Natural killer cell (primary cell): ENCODE measurements at regions not wholly inside any gene's neighbourhood (a gene's known extent, or its start where the extent isn't known, plus 50 kb on each side); places are given as distances from the start of the nearest gene placed in this dataset.

Experiments used
- ATAC-seq, 3 donors: fragments of 150-1000 bp in 2 of 3; fragments of 200-7000 bp in 1 of 3; cut with Tn5 transposase; 1 replicate in 1 of 3; 2 replicates in 2 of 3; pipeline ENCODE4 v1.10.0; 2021; ENCODE audit warnings: mild to moderate bottlenecking in 2 of 3, moderate library complexity in 2 of 3
- DNase-seq, 2 donors: peaks; one replicate each; pipeline versions ENCODE4 v3.0.0 to v3.0.0-alpha.2; 2013 to 2021; ENCODE audit warnings: mixed read lengths in 1 of 2
- H3K27ac ChIP-seq: one replicate; pipeline ENCODE4 v1.5.1; 2013; ENCODE audit warnings: mild to moderate bottlenecking, low read length
- H3K27me3 ChIP-seq: one replicate; pipeline ENCODE4 v1.6.1; 2013; ENCODE audit warnings: low read length; ENCODE audit not compliant: control insufficient read depth, insufficient read depth
- H3K36me3 ChIP-seq: one replicate; pipeline ENCODE4 v1.6.1; 2013; ENCODE audit warnings: low read length; ENCODE audit not compliant: control insufficient read depth, insufficient read depth
- H3K4me1 ChIP-seq: one replicate; pipeline ENCODE4 v1.6.1; 2013; ENCODE audit warnings: low read length; ENCODE audit not compliant: control insufficient read depth, insufficient read depth
- H3K4me3 ChIP-seq: one replicate; pipeline ENCODE4 v1.5.1; 2013; ENCODE audit warnings: low read length
- H3K9me3 ChIP-seq: one replicate; pipeline ENCODE4 v1.6.1; 2013; ENCODE audit warnings: low read length; ENCODE audit not compliant: control insufficient read depth, insufficient read depth
- H3K27ac Mint-ChIP-seq, 2 donors: one replicate each; pipeline ENCODE4 v1.8.0; 2022; ENCODE audit warnings: mild to moderate bottlenecking in 2 of 2, mixed read lengths in 2 of 2, moderate library complexity in 1 of 2
- H3K27me3 Mint-ChIP-seq, 2 donors: one replicate each; pipeline ENCODE4 v1.8.0; 2022; ENCODE audit warnings: low read depth in 2 of 2, mixed read lengths in 2 of 2
- H3K36me3 Mint-ChIP-seq: one replicate; pipeline ENCODE4 v1.8.0; 2022; ENCODE audit warnings: mixed read lengths
- H3K4me1 Mint-ChIP-seq, 2 donors: one replicate each; pipeline ENCODE4 v1.8.0; 2022; ENCODE audit warnings: mixed read lengths in 2 of 2
- H3K4me3 Mint-ChIP-seq: one replicate; pipeline ENCODE4 v1.8.0; 2022; ENCODE audit warnings: mild to moderate bottlenecking, moderate library complexity, mixed read lengths
- H3K9me3 Mint-ChIP-seq, 2 donors: one replicate each; pipeline ENCODE4 v1.8.0; 2022; ENCODE audit warnings: mixed read lengths in 2 of 2
- CTCF ChIP-seq: fragments of 200-600 bp; IDR thresholded peaks from one replicate; pipeline ENCODE4 v1.8.0; 2022; ENCODE audit warnings: antibody characterized with exemption
- WGBS: methylation state at CpG from one replicate; pipeline ENCODE4 v1.1.7; 2013; ENCODE audit warnings: missing lambda C conversion rate; ENCODE audit not compliant: insufficient coverage; 5-methylcytosine and 5-hydroxymethylcytosine counted together
- intact Hi-C: fragments of 100-400 bp; cut with micrococcal nuclease; formaldehyde crosslinking; loops from one replicate; pipeline ENCODE4 v1.14.2; 2022

GRCh38 chr10:108425283-108425964, 1260.9 kb upstream of the SORCS1 start:
- 60% methylated on average over 1 of the region's 1 CpG for WGBS
- H3K9me3 Mint-ChIP-seq: peaks cover 9 to 11% of the 10 kb centered on the region in 2 donors
- H3K9me3 ChIP-seq: no peaks in the 10 kb centered on the region
- no peak for DNase-seq
- H3K27me3 ChIP-seq: no peaks in the 10 kb centered on the region
- H3K4me3 Mint-ChIP-seq: no peak overlapping the region
- TF ChIP-seq CTCF: no peak
- H3K4me1 Mint-ChIP-seq: no peaks in the 10 kb centered on the region
- H3K27ac Mint-ChIP-seq: no peak overlapping the region
- no peak overlapping the region for H3K27ac ChIP-seq
- no peaks in the 10 kb centered on the region for H3K4me1 ChIP-seq
- intact Hi-C loops: no loop called here
- H3K36me3 Mint-ChIP-seq: no peaks in the 10 kb centered on the region
- no peaks in the 10 kb centered on the region for H3K36me3 ChIP-seq
- H3K27me3 Mint-ChIP-seq: no peaks in the 10 kb centered on the region
- ATAC-seq: no peak
- no peak overlapping the region for H3K4me3 ChIP-seq

GRCh38 chr10:108424656-108425055, 1260.2 kb upstream of the SORCS1 start:
- ATAC-seq (no peak), DNase-seq (no peak)
- H3K27me3 ChIP-seq: no peaks in the 10 kb centered on the region
- H3K36me3 Mint-ChIP-seq: no peaks in the 10 kb centered on the region
- no peak overlapping the region for H3K4me3 Mint-ChIP-seq
- WGBS: no CpG with 5 or more reads among the region's 1 CpG
- H3K4me3 ChIP-seq: no peak overlapping the region
- peaks cover 9 to 11% of the 10 kb centered on the region in 2 donors for H3K9me3 Mint-ChIP-seq
- no peaks in the 10 kb centered on the region for H3K4me1 Mint-ChIP-seq
- H3K9me3 ChIP-seq: no peaks in the 10 kb centered on the region
- no peaks in the 10 kb centered on the region for H3K27me3 Mint-ChIP-seq
- TF ChIP-seq CTCF: no peak
- no peak overlapping the region for H3K27ac ChIP-seq
- intact Hi-C loops: no loop called here
- H3K4me1 ChIP-seq: no peaks in the 10 kb centered on the region
- H3K36me3 ChIP-seq: no peaks in the 10 kb centered on the region
- H3K27ac Mint-ChIP-seq: no peak overlapping the region

GRCh38 chr10:108422286-108422685, 1257.8 kb upstream of the SORCS1 start:
- Mint-ChIP-seq H3K27me3 (no peaks in the 10 kb centered on the region), H3K36me3 (no peaks in the 10 kb centered on the region), H3K9me3 (peaks cover 7 to 11% of the 10 kb centered on the region in 2 donors), H3K27ac (no peak overlapping the region), H3K4me1 (no peaks in the 10 kb centered on the region), H3K4me3 (no peak overlapping the region)
- WGBS: 76% methylated on average over 2 of the region's 2 CpGs
- H3K36me3 ChIP-seq: no peaks in the 10 kb centered on the region
- intact Hi-C loops: no loop called here
- no peaks in the 10 kb centered on the region for H3K9me3 ChIP-seq
- no peaks in the 10 kb centered on the region for H3K27me3 ChIP-seq
- TF ChIP-seq CTCF: no peak
- no peak for ATAC-seq
- no peaks in the 10 kb centered on the region for H3K4me1 ChIP-seq
- H3K4me3 ChIP-seq: no peak overlapping the region
- no peak overlapping the region for H3K27ac ChIP-seq
- no peak for DNase-seq

DNA sequence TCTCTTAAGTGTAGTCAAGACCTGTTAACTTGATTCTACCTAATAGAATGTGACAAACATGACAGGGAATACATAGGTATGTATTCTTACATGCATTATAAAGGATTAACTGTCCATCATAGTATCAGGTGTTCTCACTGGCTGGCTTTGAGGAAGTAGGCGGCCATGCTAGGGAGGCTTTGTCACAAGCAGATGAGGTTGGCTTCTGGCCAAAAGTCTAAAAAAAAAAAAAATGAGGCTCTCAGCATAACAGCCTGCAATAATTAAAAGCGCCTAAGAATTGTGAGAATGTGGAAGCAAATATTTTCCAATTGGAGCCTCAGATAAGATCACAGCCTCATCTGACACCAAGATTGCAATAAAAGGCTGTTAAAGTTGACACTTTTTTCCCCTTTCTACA, 1256.8 kb upstream of the SORCS1 start:
- Mint-ChIP-seq H3K9me3 (peaks cover 7 to 11% of the 10 kb centered on the region in 2 donors), H3K4me3 (no peak overlapping the region), H3K4me1 (no peaks in the 10 kb centered on the region), H3K27me3 (no peaks in the 10 kb centered on the region), H3K27ac (no peak overlapping the region), H3K36me3 (no peaks in the 10 kb centered on the region)
- intact Hi-C loops: no loop called here
- no peak overlapping the region for H3K27ac ChIP-seq
- TF ChIP-seq CTCF: no peak
- no peak for DNase-seq
- H3K4me3 ChIP-seq: no peak overlapping the region
- H3K36me3 ChIP-seq: no peaks in the 10 kb centered on the region
- H3K4me1 ChIP-seq: no peaks in the 10 kb centered on the region
- no peaks in the 10 kb centered on the region for H3K9me3 ChIP-seq
- WGBS: 48% methylated on average over 2 of the region's 2 CpGs
- no peak for ATAC-seq
- no peaks in the 10 kb centered on the region for H3K27me3 ChIP-seq
